HG03565 (cell line): ENCODE measurements at regions not wholly inside any gene's neighbourhood (a gene's known extent, or its start where the extent isn't known, plus 50 kb on each side); places are given as distances from the start of the nearest gene placed in this dataset.
"Not testable (repeated sequence)": the region's sequence is repeated elsewhere in the genome, so short reads cannot be mapped to it uniquely, and the experiment has no call there.

Source experiments
- ATAC-seq: cut with Tn5 transposase; IDR thresholded peaks from one replicate; pipeline ENCODE4 v1.9.1; 2021; ENCODE audit warnings: mild to moderate bottlenecking, moderate library complexity; ENCODE audit not compliant: unreplicated experiment

DNA sequence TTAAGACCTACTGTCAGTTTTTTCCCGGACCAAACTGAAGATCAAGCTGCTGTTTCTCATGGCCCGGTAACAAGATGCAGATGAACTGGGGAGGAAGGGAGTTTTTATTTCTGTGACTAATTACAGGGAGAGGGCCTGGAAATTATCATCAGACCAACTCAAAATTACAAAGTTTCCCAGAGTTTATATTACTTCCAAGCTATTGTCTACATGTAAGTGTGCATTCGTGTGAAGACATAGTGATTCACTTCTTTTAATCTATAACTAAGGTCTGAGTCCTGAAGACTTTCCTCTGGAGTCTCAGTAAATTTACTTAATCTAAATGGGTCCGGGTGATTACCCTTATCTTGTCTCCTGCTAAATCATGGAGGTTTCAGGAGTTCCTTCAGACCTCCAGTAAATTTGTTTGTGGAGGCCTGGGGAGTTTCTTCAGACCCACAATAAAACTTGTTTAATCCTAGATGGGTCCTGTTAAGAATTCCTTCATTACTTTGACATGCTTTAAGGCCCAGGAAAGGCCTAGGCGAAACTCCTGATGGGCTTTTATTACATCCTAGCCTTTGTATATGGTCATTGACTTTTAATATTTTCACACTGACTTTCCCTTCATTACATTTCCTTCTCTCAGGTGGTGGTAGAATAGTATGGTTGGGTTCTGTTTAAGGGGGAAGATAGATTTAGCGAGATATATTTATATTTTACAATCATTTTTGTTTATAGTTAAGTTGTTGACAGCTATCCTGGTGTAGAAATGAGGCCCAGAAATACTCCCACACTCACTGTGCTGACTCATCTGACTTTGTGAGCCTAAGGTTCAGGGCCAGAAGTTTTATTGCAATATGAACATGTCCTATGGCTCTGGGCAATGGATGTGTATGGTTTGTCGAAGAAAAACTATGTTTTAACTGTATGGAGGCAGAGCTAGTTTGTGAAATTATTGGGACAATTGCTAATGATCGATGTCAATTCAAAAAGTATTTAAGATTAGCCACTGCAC lies 627.0 kb upstream of the FBXO33 start:
- ATAC-seq, result no peak

DNA sequence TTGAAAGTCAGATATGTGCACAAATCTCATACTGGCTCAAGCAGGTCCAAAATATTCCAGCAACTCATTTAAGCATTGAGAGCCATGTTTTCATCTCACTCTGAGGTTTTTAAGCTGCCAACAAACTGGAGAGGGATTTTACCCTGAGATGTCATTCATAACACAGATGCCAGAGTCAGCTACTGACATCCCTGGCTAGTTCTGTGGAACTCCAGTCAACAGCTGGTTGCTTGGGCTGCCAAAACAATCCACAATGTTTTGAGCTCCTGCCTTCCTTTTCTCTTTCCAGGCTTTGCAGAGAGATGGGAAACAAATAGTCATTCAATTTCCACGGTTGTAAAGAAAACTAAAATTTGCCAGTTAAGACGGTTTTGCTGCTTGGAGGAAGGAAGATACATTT lies 621.2 kb upstream of the FBXO33 start:
- ATAC-seq, result no peak

GRCh38 chr14:40028991-40029390 lies 596.8 kb upstream of the FBXO33 start:
- ATAC-seq, result no peak

DNA sequence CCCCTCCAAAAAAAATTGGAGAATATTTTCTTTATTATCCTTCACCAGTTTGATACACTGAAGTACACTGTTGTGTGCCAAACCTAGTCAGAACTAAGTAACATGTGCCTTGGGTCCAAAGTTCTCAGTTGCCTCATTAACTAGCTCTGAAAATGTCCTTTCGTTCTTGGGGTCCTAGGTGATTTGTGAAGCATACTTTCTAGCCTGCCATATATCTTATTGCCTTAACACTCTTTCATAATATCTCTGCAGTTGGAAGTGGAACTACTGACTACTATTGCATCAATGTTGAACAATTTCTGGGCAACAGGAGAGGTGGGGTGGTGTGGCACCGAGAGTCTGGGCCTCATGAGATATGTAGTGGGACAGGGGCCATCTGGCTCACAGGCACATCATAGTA lies 592.9 kb upstream of the FBXO33 start:
- ATAC-seq, result no peak

DNA sequence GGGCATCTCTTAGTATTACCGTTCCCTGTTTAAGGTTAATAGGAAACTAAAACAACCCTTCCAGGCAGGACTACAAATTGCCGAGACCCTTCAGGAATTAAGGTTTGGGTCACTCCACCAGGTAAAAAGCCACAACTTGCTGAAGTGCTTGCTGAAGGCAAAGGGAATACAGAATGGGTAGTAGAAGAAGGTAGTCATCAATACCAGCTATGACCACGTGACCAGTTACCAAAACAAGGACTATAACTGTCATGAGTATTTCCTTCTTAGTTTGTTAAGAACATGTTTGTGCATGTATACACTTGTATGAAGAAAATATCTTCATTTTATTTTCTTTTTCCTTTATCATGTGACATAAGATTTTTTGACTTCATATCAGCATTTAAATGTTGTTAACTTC lies 578.7 kb upstream of the FBXO33 start:
- ATAC-seq, result no peak

GRCh38 chr14:40009771-40010170 lies 577.5 kb upstream of the FBXO33 start:
- ATAC-seq, result no peak

DNA sequence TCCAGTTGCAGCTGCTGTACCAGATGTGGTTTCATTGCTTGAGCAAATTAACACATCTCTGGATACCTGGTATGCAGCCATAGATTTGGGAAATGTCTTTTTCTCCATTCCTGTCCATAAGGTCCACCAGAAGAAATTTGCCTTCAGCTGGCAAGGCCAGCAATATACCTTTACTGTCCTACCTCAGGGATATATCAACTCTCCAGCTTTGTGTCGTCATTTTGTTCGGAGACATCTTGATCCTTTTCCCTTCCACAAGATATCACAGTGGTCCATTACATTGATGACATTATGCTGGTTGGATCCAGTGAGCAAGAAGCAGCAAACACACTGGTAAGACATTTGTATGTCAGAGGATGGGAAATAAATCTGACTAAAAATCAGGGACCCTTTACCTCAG lies 576.1 kb upstream of the FBXO33 start:
- ATAC-seq, result not testable (repeated sequence)

- no peak for ATAC-seq
Observed at GRCh38 chr14:40004871-40005500, 572.8 kb upstream of the FBXO33 start.

GRCh38 chr14:40003773-40004172 lies 571.5 kb upstream of the FBXO33 start:
- no peak for ATAC-seq

DNA sequence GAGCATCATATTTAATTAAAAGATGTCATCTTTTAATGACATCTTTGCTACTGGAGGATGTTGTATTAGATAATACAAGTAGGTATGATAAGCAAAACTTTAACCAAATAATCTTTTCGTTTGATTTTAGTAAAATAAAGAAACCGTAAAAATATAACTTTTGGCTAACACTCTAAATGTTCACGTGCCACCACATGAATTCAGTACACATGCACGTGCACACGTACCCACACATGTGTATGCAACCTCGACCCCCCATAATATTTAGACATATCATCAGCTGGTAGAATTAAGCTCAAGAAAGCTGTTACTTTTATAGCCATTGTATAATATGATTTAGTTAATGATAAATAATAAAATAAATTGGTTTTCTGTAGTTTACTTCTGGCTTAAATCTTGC lies 566.6 kb upstream of the FBXO33 start:
- no peak for ATAC-seq

GRCh38 chr14:39998114-39998513 lies 565.9 kb upstream of the FBXO33 start:
- no peak for ATAC-seq

- no peak for ATAC-seq
Observed at GRCh38 chr14:39991041-39991440, 558.8 kb upstream of the FBXO33 start.

- ATAC-seq, result no peak
Observed at GRCh38 chr14:39988939-39989338, 556.7 kb upstream of the FBXO33 start.

DNA sequence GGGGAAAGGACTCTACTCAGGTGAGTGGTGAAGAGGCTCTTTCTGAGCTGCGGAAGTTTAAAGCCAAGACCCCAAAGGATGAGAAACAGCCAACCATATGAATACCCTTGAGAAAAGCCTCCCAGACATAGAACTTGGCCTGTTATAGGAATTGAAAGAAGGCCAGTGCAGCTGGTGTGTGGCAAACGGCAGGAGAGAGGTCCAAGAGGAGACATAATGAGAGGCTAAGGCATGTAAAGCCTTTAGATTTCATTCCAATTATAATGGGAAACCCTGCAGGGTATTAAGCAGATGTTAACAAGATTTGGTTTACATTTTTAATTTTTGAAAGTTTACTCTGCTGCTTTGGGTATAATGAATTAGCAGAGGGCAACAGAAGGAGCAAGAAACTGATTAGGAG lies 552.1 kb upstream of the FBXO33 start:
- no peak for ATAC-seq

DNA sequence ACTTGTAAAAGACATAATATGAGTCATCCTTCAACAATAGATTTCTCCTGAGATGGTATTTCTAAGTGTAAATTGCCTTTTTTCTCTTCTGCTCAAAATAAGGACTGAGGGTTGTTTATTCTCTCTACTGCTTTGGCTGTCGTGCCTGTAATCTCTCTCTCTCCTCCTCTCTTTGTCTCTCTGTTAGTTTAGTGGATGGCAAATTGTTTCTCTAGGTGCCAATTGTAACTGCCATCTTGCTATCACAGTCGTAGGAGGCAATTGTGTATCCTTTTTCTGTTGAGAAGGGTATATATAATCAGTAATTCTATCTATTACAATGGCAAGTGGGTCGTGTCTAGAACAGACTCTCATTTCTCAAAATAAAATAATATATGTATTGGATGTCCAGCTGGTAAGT lies 545.0 kb upstream of the FBXO33 start:
- no peak for ATAC-seq

GRCh38 chr14:39974036-39974435 lies 541.8 kb upstream of the FBXO33 start:
- ATAC-seq, result peak; percentile 93

DNA sequence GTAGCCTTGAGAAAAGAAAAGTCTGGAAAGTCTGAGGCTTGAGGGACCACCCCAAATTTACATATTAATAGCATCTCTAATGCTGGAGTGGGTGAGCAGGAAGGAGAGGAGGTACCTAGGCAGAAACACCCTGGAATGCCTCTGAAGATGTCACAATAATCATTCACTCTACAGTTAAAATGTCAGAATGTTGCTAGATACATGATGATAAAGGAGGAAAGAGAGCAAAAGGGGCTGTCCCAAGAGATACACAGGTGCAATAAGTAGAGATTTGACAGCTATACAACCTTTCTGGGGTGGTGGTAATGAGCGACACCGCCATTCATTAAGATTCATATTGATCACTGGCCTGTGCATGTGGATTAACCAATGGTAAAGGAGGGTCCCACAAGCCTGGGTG lies 540.5 kb upstream of the FBXO33 start:
- no peak for ATAC-seq

GRCh38 chr14:39967885-39968284 lies 535.7 kb upstream of the FBXO33 start:
- ATAC-seq, result no peak

DNA sequence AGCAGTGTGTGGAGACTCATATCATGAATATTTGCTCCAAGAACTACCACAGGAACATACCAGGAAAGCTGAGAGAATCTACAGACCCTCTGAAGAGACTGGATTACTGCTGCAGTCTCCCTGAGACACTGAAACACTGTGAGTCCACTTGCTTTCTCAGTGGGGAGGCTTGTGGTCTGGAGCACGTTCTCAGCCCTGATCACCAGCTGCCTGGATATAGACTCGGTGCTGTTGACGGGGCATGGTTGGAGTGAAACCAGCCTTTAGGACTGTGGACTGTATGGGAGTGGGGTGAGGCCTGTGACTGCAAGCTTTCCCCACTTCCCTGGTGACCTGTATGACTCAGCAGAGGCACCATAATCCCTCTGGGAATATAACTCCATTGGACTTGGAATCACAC lies 525.8 kb upstream of the FBXO33 start:
- ATAC-seq, result no peak

DNA sequence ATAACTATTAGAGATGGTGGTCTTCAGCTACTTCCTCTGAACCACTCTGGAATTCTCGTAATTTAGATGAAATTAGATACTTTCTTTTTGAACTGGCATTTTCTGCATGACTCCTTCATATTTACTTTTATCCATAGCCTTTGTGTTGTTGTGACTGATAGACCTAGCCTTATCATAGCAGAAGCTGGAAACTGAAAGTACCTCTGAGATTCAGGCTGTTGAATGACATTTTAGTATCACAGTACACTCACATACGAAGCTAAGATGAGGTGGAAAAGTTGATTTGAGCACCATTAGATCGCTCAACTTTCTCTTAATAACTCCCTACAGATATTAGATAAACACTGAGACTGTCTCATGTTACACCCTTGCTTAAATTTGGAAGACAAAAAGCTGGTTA lies 525.1 kb upstream of the FBXO33 start:
- no peak for ATAC-seq

GRCh38 chr14:39956372-39956771 lies 524.1 kb upstream of the FBXO33 start:
- no peak for ATAC-seq

DNA sequence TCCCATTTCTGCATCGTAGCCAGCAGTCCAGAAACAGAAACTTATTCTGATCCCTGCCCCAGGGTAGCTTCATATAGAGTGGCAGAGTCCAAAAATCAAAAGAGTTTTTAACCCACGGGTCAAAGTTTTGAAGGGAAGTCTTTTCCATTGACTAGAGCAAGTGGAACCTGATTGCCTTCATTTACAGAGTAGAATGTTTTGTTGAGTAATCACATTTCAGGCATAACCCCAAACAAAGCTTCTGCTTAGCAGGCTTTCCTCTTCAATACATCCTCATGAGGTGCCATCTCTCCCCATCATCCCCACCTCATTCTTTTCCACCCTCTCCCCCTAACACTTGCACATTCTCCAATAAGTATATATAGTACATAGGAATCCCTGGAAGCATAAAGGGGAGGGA lies 516.0 kb upstream of the FBXO33 start:
- no peak for ATAC-seq
